CD4-positive, alpha-beta T cell (primary cell): ENCODE measurements at regions not wholly inside any gene's neighbourhood (a gene's known extent, or its start where the extent isn't known, plus 50 kb on each side); places are given as distances from the start of the nearest gene placed in this dataset.

ENCODE experiments used
- ATAC-seq: fragments of 200-7000 bp; cut with Tn5 transposase; one replicate; pipeline ENCODE4 v1.10.0; 2022; ENCODE audit warnings: mild to moderate bottlenecking; ENCODE audit not compliant: poor library complexity
- CTCF ChIA-PET: fragments of 350-600 bp; sonication (Branson Sonifier 250); formaldehyde crosslinking; loops from one replicate; lab custom pipeline; 2021; ENCODE audit warnings: antibody characterized with exemption, inconsistent platforms; lab: Charles Lee
- POLR2A ChIA-PET: fragments of 350-600 bp; sonication (Branson Sonifier 250); formaldehyde crosslinking; loops from one replicate; lab custom pipeline; 2021; ENCODE audit warnings: antibody characterized with exemption, inconsistent platforms; lab: Charles Lee
- DNase-seq, 14 experiments: peaks; one replicate each; pipeline ENCODE4 v3.0.0-alpha.2; 2013 to 2020; ENCODE audit warnings: mixed read lengths in 2 of 14
- H3K27ac ChIP-seq, 2 donors: one replicate each; pipeline versions ENCODE4 v1.5.1 to v1.7.0; 2013; ENCODE audit warnings: low read length in 2 of 2, low read depth in 1 of 2, mild to moderate bottlenecking in 1 of 2
- H3K27me3 ChIP-seq, 2 experiments: 1 replicate in 1 of 2; 2 replicates in 1 of 2; pipeline versions ENCODE4 v1.6.1 to v1.7.0; 2013; ENCODE audit warnings: low read length in 2 of 2, control low read depth in 1 of 2, mild to moderate bottlenecking in 1 of 2, moderate library complexity in 1 of 2; ENCODE audit not compliant: insufficient read depth in 2 of 2, control insufficient read depth in 1 of 2
- H3K36me3 ChIP-seq: one replicate; pipeline ENCODE4 v1.6.1; 2013; ENCODE audit warnings: low read length, control low read depth; ENCODE audit not compliant: insufficient read depth
- H3K4me1 ChIP-seq: one replicate; pipeline ENCODE4 v1.6.1; 2013; ENCODE audit warnings: low read length, control low read depth; ENCODE audit not compliant: insufficient read depth
- H3K4me3 ChIP-seq: one replicate; pipeline ENCODE4 v1.5.1; 2013; ENCODE audit warnings: mild to moderate bottlenecking, low read length, moderate library complexity
- H3K9me3 ChIP-seq, 2 experiments: 1 replicate in 1 of 2; 2 replicates in 1 of 2; pipeline versions ENCODE4 v1.6.1 to v1.7.0; 2013; ENCODE audit warnings: low read length in 2 of 2, mild to moderate bottlenecking in 2 of 2, control low read depth in 1 of 2, moderate library complexity in 1 of 2; ENCODE audit not compliant: control insufficient read depth in 1 of 2, insufficient read depth in 1 of 2
- H3K27ac Mint-ChIP-seq: one replicate; pipeline ENCODE4 v1.8.0; 2020; ENCODE audit warnings: mixed read lengths
- H3K27me3 Mint-ChIP-seq: one replicate; pipeline ENCODE4 v1.8.0; 2021; ENCODE audit warnings: mixed read lengths
- H3K36me3 Mint-ChIP-seq: one replicate; pipeline ENCODE4 v1.8.0; 2021; ENCODE audit warnings: low read depth, mixed read lengths
- H3K4me1 Mint-ChIP-seq: one replicate; pipeline ENCODE4 v1.8.0; 2021; ENCODE audit warnings: low read depth, mixed read lengths
- H3K4me3 Mint-ChIP-seq: one replicate; pipeline ENCODE4 v1.8.0; 2020; ENCODE audit warnings: mild to moderate bottlenecking, mixed read lengths
- H3K9me3 Mint-ChIP-seq: one replicate; pipeline ENCODE4 v1.8.0; 2020; ENCODE audit warnings: mixed read lengths
- CTCF ChIP-seq: fragments of 200-600 bp; IDR thresholded peaks from one replicate; pipeline ENCODE4 v1.8.0; 2022; ENCODE audit warnings: antibody characterized with exemption, mild to moderate bottlenecking
- intact Hi-C, 2 experiments: fragments of 100-400 bp; cut with DNase I in 1 of 2; cut with micrococcal nuclease in 1 of 2; formaldehyde crosslinking; loops; one replicate each; pipeline versions ENCODE4 v1.15.1 to v1.9.0; 2023 to 2025; cut with DNase I, micrococcal nuclease

GRCh38 chr18:70456376-70456775 is 167.5 kb downstream of the SOCS6 start:
- POLR2A ChIA-PET, result no interaction called here

GRCh38 chr18:70455731-70456130 is 166.9 kb downstream of the SOCS6 start:
- Mint-ChIP-seq H3K4me3 (no peak overlapping the region), H3K4me1 (no peaks in the 10 kb centered on the region), H3K9me3 (no peaks in the 10 kb centered on the region), H3K27me3 (peaks cover 13% of the 10 kb centered on the region), H3K36me3 (no peaks in the 10 kb centered on the region), H3K27ac (no peak overlapping the region)
- Histone ChIP-seq H3K27ac (no peak overlapping the region), H3K4me1 (no peaks in the 10 kb centered on the region), H3K9me3 (no peaks in the 10 kb centered on the region), H3K27me3 (no peaks in the 10 kb centered on the region), H3K4me3 (no peak overlapping the region), H3K36me3 (no peaks in the 10 kb centered on the region)
- intact Hi-C loops, result no loop called here
- ChIA-PET CTCF (interaction anchor here (0.9 to 1.5 kb wide), 2 partner anchors 15 to 20 kb away, joined by 3 to 4 read pairs; no protein-coding TSS in a partner anchor), POLR2A (no interaction called here)
- no peak for DNase-seq
- TF ChIP-seq CTCF, result no peak
- ATAC-seq, result no peak

More at GRCh38 chr18:70456376-70456775, 167.5 kb downstream of the SOCS6 start:
- Mint-ChIP-seq H3K27me3 (peaks cover 14% of the 10 kb centered on the region), H3K4me3 (no peak overlapping the region), H3K9me3 (no peaks in the 10 kb centered on the region), H3K4me1 (no peaks in the 10 kb centered on the region), H3K36me3 (no peaks in the 10 kb centered on the region), H3K27ac (no peak overlapping the region)
- intact Hi-C loops, result no loop called here
- H3K4me3 ChIP-seq, result no peak overlapping the region
- H3K36me3 ChIP-seq, result no peaks in the 10 kb centered on the region
- H3K4me1 ChIP-seq, result no peaks in the 10 kb centered on the region
- no peaks in the 10 kb centered on the region for H3K9me3 ChIP-seq
- H3K27me3 ChIP-seq, result no peaks in the 10 kb centered on the region
- no peak overlapping the region for H3K27ac ChIP-seq
- TF ChIP-seq CTCF, result no peak
- CTCF ChIA-PET, result no interaction called here
- DNase-seq (no peak), ATAC-seq (no peak)

- DNase-seq, result peak in 4 of 14 experiments; percentile 26 to 66 (median 51)
- Mint-ChIP-seq H3K4me1 (no peaks in the 10 kb centered on the region), H3K9me3 (no peaks in the 10 kb centered on the region), H3K27me3 (peaks cover 7% of the 10 kb centered on the region), H3K27ac (no peak overlapping the region), H3K4me3 (no peak overlapping the region), H3K36me3 (no peaks in the 10 kb centered on the region)
- Histone ChIP-seq H3K9me3 (no peaks in the 10 kb centered on the region), H3K4me1 (no peaks in the 10 kb centered on the region), H3K4me3 (no peak overlapping the region), H3K27ac (no peak overlapping the region), H3K36me3 (no peaks in the 10 kb centered on the region), H3K27me3 (no peaks in the 10 kb centered on the region)
- ATAC-seq, result peak; percentile 52
- ChIA-PET POLR2A (no interaction called here), CTCF (interaction anchor here (0.6 to 1.5 kb wide), 5 partner anchors 10 to 260 kb away, joined by 3 to 4 read pairs (median 3); no protein-coding TSS in a partner anchor)
- peak; percentile 62 for TF ChIP-seq CTCF
- intact Hi-C loops, result loop anchor here (1.0 to 5.0 kb wide), 2 partner anchors 258 to 259 kb away; no protein-coding TSS in a partner anchor
Observed at GRCh38 chr18:70454704-70455322, 166.0 kb downstream of the SOCS6 start.
